Neural crest cell (in vitro differentiated cells): ENCODE measurements at regions not wholly inside any gene's neighbourhood (a gene's known extent, or its start where the extent isn't known, plus 50 kb on each side); places are given as distances from the start of the nearest gene placed in this dataset.

Source experiments
- DNase-seq: peaks from one replicate; pipeline ENCODE4 v3.0.0; 2021; ENCODE audit warnings: low read depth, mixed read lengths, low spot score
- H3K27ac Mint-ChIP-seq: one replicate; pipeline ENCODE4 v1.8.0; 2021; ENCODE audit warnings: mild to moderate bottlenecking, mixed read lengths; ENCODE audit not compliant: unreplicated experiment
- H3K27me3 Mint-ChIP-seq: 2 replicates; pipeline ENCODE4 v1.8.0; 2021; ENCODE audit warnings: low read depth, mild to moderate bottlenecking, mixed read lengths
- H3K36me3 Mint-ChIP-seq: 2 replicates; pipeline ENCODE4 v1.8.0; 2021; ENCODE audit warnings: low read depth, mild to moderate bottlenecking, mixed read lengths
- H3K4me1 Mint-ChIP-seq: 2 replicates; pipeline ENCODE4 v1.8.0; 2021; ENCODE audit warnings: mixed read lengths
- H3K4me3 Mint-ChIP-seq: one replicate; pipeline ENCODE4 v1.8.0; 2021; ENCODE audit warnings: mild to moderate bottlenecking, mixed read lengths
- H3K9me3 Mint-ChIP-seq: 2 replicates; pipeline ENCODE4 v1.8.0; 2021; ENCODE audit warnings: mixed read lengths
- CTCF ChIP-seq: fragments of 200-600 bp; sonication (generic); conservative IDR thresholded peaks from 2 replicates; pipeline ENCODE4 v1.5.0; 2021; ENCODE audit warnings: antibody characterized with exemption, mild to moderate bottlenecking

GRCh38 chr5:40006260-40006659 is 581.5 kb upstream of the DAB2 start:
- no peak for DNase-seq
- H3K36me3 Mint-ChIP-seq = no peaks in the 10 kb centered on the region
- H3K4me3 Mint-ChIP-seq = no peak overlapping the region
- H3K27me3 Mint-ChIP-seq = peaks cover 8% of the 10 kb centered on the region
- H3K9me3 Mint-ChIP-seq = peaks cover 7% of the 10 kb centered on the region
- no peak overlapping the region for H3K27ac Mint-ChIP-seq
- TF ChIP-seq CTCF = no peak
- H3K4me1 Mint-ChIP-seq = no peaks in the 10 kb centered on the region

DNA sequence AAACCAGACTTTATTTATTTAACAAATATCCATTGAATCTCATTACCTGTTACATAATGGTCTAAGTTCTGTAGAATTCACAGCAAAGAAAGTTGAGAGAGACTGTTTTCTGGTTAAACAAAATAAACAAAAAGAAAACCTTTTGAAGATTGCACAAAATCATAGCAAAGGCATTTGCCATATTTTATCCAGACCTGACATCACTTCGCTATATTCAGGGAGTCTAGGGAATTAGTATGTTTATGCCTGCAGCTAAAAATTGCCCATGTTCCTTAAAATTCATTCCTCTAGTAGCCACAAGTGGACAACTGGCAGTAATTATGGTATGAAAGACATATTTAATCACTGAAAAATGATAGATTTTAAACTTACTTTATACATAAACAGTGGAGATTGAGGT is 577.0 kb upstream of the DAB2 start:
- Mint-ChIP-seq H3K27me3 (peaks cover 5% of the 10 kb centered on the region), H3K4me1 (no peaks in the 10 kb centered on the region), H3K27ac (no peak overlapping the region), H3K36me3 (no peaks in the 10 kb centered on the region), H3K4me3 (no peak overlapping the region), H3K9me3 (peaks cover 3% of the 10 kb centered on the region)
- no peak for DNase-seq
- TF ChIP-seq CTCF = no peak

GRCh38 chr5:39998518-39998917 is 573.7 kb upstream of the DAB2 start:
- H3K27me3 Mint-ChIP-seq = peaks cover 15% of the 10 kb centered on the region
- peaks cover 3% of the 10 kb centered on the region for H3K9me3 Mint-ChIP-seq
- no peak for DNase-seq
- H3K4me1 Mint-ChIP-seq = no peaks in the 10 kb centered on the region
- no peaks in the 10 kb centered on the region for H3K36me3 Mint-ChIP-seq
- no peak for TF ChIP-seq CTCF
- no peak overlapping the region for H3K27ac Mint-ChIP-seq
- H3K4me3 Mint-ChIP-seq = no peak overlapping the region

DNA sequence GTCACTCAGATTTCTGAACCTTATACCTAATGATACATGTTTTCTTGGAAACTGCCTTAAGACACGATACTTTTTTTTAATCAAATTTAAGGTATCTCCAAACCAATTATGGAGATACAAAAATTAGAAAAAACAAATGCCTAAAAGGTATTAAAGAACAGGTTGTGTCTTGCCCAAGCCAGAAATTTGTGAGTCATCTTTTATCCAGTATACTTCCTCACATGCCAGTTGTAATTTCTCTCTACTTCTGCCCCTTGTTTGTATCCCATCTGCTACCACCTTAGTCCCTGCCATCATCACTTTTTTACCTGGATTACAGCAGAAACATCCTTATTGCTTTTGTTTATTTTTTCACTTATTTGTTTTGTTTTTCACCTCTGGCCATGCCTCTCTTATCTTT is 571.2 kb upstream of the DAB2 start:
- Mint-ChIP-seq H3K27ac (no peak overlapping the region), H3K27me3 (peaks cover 13% of the 10 kb centered on the region), H3K36me3 (no peaks in the 10 kb centered on the region), H3K9me3 (no peaks in the 10 kb centered on the region), H3K4me1 (no peaks in the 10 kb centered on the region), H3K4me3 (no peak overlapping the region)
- TF ChIP-seq CTCF = no peak
- DNase-seq = no peak

GRCh38 chr5:39992617-39993202 is 567.9 kb upstream of the DAB2 start:
- H3K27ac Mint-ChIP-seq = no peak overlapping the region
- peaks cover 17% of the 10 kb centered on the region for H3K27me3 Mint-ChIP-seq
- no peak overlapping the region for H3K4me3 Mint-ChIP-seq
- H3K4me1 Mint-ChIP-seq = no peaks in the 10 kb centered on the region
- no peaks in the 10 kb centered on the region for H3K36me3 Mint-ChIP-seq
- TF ChIP-seq CTCF = no peak
- no peak for DNase-seq
- H3K9me3 Mint-ChIP-seq = no peaks in the 10 kb centered on the region

GRCh38 chr5:39986614-39987013 is 561.8 kb upstream of the DAB2 start:
- Mint-ChIP-seq H3K27ac (no peak overlapping the region), H3K27me3 (peaks cover 8% of the 10 kb centered on the region), H3K4me1 (no peaks in the 10 kb centered on the region), H3K4me3 (no peak overlapping the region), H3K36me3 (no peaks in the 10 kb centered on the region), H3K9me3 (no peaks in the 10 kb centered on the region)
- DNase-seq = no peak
- TF ChIP-seq CTCF = no peak
